GDM1 (cell line): ENCODE measurements at regions not wholly inside any gene's neighbourhood (a gene's known extent, or its start where the extent isn't known, plus 50 kb on each side); places are given as distances from the start of the nearest gene placed in this dataset.
"Not testable (repeated sequence)": the region's sequence is repeated elsewhere in the genome, so short reads cannot be mapped to it uniquely, and the experiment has no call there.

Experiments
- DNase-seq: peaks from one replicate; lab custom pipeline; 2025; lab: John Stamatoyannopoulos, UW

- DNase-seq, result no peak
Observed at GRCh38 chr9:7467186-7467585, 332.4 kb downstream of the DMAC1 start.

- DNase-seq, result no peak
Observed at GRCh38 chr9:7461791-7462190, 337.8 kb downstream of the DMAC1 start.

DNA sequence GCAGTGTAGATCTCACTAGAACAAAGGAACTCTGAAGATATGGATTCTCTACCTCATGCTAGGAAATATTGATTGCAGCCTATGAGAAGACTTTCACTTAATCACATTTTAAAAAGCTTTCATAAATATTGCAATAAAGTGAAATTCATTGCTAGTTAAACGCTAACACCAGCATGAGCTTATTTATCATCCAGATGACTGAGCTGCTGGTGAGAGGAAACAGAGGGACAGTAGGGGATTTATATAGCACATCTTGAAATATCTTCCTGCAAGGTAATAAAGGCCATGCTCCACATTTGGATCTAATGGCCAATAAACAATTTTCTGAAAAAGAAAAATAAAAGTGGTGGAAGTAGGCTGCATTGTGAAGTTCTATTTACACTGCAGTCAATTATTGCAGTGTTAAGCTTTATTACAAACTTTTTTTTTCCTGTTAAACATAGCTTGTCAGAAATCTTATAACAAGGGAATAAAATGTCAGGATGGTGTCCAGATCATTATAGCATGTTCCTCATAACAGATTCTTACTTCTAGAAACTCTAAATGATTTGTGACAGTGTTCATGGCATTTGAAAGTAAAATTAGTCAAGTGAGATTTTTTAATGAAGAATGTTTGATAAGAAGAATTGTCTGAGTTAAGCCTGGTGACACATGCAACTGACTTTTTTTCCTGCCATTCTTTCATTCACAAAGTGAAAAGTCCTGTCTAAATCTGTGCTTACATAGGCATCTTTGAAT lies 342.6 kb downstream of the DMAC1 start:
- DNase-seq, result no peak

DNA sequence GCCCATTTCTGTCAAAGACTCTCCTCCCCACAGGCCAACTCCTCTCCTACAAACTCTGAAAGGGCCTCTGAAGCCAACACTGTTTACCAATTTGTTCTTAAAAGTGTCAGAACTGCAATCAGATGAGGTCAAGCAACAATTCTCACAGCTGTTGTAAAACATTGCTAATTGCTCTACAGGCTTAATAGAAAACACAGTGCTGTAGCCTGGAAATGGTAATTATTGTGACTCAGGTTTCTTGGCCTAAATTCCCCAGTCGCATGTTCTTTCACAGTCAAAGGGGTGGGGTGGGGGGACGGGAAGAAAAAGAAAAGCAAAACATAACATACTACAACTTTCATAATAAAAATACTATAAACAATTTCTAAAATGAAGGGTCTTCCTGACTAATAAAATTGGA lies 343.2 kb downstream of the DMAC1 start:
- DNase-seq, result no peak

DNA sequence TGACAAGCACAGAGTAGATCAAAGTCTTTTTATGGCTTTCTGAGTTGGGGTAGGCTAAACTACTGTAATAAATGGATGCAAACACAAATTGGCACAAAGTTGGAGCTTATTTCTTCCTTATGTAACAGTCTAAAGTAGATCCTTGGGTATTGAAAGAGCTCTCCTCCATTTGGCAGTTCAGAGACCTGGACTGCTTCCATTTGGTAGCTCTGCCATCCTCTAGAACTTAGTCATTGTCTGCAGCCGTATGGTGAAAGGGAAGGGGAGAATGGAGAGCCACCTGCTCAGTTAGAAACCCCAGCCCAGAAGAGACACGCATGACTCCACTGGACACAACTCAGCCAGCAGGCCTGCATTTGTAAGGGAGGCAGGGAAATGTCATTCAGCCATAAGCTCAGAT lies 345.0 kb downstream of the DMAC1 start:
- DNase-seq, result no peak

GRCh38 chr9:7452378-7452777 lies 347.2 kb downstream of the DMAC1 start:
- DNase-seq, result no peak

DNA sequence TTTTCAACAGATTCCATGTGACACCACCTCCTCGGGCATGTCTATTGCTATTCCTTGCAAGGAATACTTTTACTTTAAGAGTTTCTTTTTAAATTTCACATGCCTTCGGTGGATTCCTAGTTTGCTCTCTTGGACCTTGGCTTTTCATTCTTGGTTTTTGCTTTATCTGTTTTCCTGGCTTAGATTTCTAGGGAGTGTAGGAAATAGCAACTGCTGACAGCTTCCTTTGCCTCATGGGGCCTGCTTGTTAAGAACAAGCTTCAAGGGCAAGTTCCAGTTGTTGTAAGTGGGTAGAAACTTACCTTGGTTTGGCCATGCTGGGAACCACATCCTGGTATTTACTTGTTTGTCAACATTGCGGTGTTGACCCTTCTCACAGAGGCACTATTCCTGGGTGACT lies 348.5 kb downstream of the DMAC1 start:
- DNase-seq, result no peak

- no peak for DNase-seq
Observed at GRCh38 chr9:7443541-7443940, 356.0 kb downstream of the DMAC1 start.

- no peak for DNase-seq
Observed at GRCh38 chr9:7439355-7439995, 360.1 kb downstream of the DMAC1 start.

DNA sequence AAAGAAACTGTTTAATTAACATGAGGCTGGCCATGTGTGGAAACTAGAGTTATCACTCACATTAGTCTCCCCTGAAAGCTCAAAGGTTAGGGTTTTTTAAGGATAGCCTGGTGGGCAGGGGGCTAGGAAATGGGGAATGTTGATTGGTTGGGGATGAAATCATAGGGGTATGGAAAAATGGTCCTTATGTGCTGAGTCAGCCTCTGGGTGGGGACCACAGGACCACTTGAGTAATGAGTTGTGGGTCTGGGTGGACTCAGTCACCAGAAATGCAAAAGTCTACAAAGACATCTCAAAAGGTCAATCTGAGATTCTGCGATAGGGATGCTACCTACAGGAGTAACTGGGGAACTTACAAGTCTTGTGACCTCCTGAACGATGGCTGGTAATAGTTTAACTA lies 362.8 kb downstream of the DMAC1 start:
- DNase-seq, result no peak

GRCh38 chr9:7433508-7434292 lies 365.9 kb downstream of the DMAC1 start:
- DNase-seq, result no peak

GRCh38 chr9:7432989-7433388 lies 366.6 kb downstream of the DMAC1 start:
- no peak for DNase-seq

DNA sequence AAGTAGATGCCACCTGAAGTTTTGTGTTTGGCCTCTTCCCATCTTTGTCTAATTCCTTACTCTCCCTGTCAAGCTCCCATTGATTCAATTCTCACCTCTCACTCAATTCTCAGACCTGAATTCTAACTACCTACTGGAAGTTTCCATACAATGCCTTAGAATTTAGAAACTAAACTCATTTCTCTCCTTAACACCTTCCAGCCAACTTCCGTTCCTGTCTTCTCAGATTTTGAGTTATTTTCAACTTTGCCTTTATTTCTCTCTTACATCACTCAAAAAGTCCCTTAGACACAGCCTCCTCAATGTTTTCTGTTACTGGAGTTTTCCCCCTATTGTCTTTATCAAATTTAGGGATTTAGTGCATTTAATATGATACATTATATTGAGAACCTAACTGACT lies 382.2 kb downstream of the DMAC1 start:
- not testable (repeated sequence) for DNase-seq

DNA sequence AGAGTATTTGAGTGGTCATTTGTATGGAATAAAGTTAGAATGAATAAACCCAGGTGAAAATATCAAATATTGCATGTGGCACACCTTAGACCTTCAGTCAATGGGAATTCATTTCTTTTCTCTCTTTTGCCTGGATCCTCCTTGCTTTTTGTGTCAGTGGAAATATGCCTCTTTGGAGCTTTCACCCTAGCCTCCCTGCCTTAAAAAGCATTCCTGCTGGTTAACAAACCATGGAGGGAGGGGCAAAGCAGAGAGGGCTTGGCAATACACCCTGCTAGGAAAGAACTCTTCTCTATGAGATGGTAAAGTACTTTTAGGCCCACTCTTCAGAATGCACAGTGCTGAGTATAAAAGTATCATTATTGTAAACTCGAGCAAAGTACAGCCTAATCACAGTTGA lies 383.7 kb downstream of the DMAC1 start:
- DNase-seq, result no peak

DNA sequence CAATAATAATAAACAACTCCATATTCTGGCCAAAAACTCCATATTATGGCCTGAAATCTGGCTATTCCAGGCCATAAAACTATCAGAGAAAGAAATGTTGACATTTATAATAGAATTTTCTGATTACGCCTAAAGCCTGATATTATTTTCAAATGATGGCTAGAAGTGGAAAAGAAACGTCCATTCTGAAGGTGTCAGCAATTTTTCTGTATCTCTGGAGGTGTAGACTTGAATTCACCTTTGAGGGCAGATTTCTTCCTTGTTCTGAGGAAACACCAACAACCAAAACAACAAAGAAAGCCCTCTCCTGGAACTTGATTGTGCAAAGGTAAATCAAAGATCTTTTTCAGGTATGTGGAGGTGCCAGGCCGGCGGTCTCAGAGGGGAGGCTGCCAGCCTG lies 390.7 kb downstream of the DMAC1 start:
- no peak for DNase-seq

DNA sequence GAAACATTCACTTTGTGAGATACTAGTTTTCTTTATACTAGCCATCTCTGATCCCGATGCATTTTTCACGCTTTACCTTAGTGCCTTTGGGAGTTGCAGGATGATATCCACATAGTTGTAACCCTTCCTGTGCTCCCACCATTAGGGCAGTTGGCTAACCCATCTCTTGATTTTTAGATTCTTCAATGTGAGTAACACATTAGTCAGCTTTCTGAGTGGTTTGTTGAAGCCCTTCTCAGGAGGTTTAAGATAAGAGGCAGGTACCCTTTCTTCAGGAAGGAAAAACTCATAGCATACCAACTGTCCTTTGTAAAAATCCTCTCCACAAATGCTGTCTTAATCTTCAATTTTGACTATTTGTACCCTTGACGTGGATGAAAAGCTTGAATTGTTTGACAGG lies 392.3 kb downstream of the DMAC1 start:
- no peak for DNase-seq

DNA sequence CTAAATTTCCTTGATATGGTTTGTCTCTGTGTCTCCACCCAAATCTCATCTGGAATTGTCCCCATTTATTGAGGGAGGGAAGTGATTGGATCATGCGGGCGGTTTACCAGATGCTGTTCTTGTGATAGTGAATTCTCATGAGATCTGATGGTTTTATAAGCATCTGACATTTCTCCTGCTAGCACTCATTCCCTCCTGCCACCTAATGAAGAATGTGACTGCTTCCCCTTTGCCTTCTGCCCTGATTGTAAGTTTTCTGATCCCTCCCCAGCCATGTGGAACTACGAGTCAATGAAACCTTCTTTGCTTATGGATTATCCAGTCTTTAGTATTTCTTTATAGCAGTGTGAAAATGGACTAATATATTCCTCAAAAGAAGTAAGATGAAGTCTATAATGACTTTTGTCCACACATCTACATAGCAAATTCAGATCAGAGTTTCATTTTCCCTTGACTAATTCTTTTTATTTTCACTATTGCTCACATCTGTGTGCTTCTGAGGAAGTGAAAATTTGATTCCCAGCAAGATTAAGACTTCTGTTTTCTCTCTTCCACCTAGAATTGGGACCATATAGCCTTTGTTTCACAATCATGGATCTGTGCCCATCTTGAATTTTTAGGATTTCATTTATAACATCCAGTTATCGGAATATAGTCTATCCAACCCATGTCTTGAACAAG lies 393.5 kb downstream of the DMAC1 start:
- no peak for DNase-seq

- DNase-seq, result no peak
Observed at GRCh38 chr9:7403839-7404487, 395.6 kb downstream of the DMAC1 start.

DNA sequence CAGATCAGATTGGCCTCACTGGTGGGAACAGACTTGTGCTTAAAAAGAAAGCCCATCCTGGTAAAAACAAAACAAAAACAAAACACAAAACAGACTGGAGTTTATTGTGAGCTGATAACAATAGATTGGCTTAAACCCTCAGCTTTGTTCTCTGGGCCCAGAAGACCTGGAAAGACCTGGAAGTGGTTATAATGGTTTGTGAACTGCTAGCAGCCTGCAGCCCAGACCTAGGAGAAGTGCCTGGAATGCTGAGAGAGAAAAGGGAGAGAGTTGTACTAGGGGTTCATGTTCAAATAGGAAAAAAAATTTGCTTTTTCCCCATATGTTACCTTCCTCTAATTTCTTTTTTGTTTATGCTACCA lies 396.6 kb downstream of the DMAC1 start:
- DNase-seq, result no peak

- no peak for DNase-seq
Observed at GRCh38 chr9:7402334-7403027, 397.1 kb downstream of the DMAC1 start.

DNA sequence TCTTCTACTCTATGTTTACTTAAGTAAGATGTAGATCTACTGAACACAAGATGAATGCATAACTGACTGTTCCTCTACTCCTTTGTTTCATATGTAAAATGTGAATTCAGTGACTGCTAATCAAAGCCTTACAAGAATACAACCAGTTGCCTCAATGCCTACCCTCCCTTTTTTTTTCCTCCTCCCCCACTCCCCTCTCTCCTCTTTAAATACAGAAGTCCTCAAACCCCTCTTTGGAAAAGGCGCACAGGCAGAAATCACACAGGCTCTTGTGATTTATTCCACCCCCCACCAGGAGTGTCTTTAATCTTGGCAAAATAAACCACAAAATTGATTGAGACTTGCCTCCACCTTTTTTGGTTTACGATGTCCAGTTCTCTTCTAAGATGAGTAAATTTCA lies 398.5 kb downstream of the DMAC1 start:
- no peak for DNase-seq
